ENCODE measurements at regions not wholly inside any gene's neighbourhood (a gene's known extent, or its start where the extent isn't known, plus 50 kb on each side); places are given as distances from the start of the nearest gene placed in this dataset.
"Not testable (repeated sequence)": the region's sequence is repeated elsewhere in the genome, so short reads cannot be mapped to it uniquely, and the experiment has no call there.

DNA sequence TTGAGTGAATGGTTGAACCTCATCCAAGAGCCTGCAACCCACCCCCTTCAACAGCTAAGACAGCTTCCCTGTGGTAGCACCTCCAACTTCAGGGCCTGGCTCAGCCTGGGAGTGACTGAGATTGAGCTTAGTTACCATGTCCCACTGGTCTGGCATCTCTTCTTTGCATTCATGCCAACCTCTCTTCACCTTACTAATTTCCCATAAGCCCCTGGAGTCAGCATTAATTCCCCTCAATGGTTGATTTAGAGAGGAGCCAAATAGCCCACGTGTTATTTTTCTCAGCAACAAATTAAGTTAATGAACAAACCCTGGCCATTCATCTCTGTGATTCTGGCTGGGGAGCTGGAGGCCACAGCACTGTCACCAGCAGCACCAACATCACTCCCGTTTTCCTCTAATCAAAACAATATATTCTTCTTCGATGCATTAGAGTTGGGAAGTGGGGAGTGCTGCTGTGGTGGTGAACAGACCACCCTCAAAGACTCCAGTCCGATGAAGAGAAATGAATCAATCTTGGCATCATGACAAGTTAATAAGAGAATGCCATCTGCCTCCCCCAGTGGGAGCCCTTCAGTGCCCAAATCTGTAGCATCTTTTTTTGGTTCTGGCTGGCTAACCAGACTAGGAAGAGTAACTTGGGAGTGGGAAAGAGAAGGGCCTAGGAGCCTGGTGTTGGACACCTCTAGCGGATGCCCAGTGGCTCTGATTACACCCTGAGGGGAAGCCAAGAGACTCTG is 83.2 kb upstream of the ADRA1D start:
- H3K27me3 ChIP-seq (ENCODE audit: control insufficient read depth, insufficient read depth, low read length) = no peaks in the 10 kb centered on the region
- H3K4me1 ChIP-seq (ENCODE audit: control insufficient read depth, insufficient read depth, low read length) = no peaks in the 10 kb centered on the region
- H3K4me3 ChIP-seq (ENCODE audit: low read length) = no peak overlapping the region
- H3K27ac ChIP-seq (ENCODE audit: low read depth, low read length) = no peak overlapping the region
- H3K36me3 ChIP-seq (ENCODE audit: control insufficient read depth, insufficient read depth, low read length) = no peaks in the 10 kb centered on the region
- no peak overlapping the region for H3K9ac ChIP-seq (ENCODE audit: low read length)

DNA sequence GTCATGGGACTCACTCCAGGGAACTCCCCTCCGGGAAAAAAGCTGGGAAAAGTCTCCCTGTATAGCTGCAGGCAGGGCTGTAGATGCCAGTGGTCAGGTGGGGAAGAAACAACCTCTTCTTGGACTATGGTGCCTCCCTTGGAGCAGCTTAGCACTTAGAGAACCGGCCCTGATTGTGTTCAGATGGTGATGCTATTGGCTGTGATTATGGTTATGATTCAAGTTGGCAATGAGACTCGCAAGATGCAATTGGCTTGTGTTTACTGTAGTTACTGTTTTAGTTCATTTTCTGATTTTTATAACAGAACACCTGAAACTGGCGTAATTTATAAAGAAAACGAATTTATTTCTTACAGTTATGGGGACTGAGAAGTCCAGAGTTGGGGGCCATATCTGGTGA is 80.9 kb upstream of the ADRA1D start:
- H3K4me1 ChIP-seq (ENCODE audit: control insufficient read depth, insufficient read depth, low read length) = no peaks in the 10 kb centered on the region
- H3K4me3 ChIP-seq (ENCODE audit: low read length) = no peak overlapping the region
- H3K27me3 ChIP-seq (ENCODE audit: control insufficient read depth, insufficient read depth, low read length) = no peaks in the 10 kb centered on the region
- no peak overlapping the region for H3K9ac ChIP-seq (ENCODE audit: low read length)
- no peaks in the 10 kb centered on the region for H3K36me3 ChIP-seq (ENCODE audit: control insufficient read depth, insufficient read depth, low read length)
- H3K27ac ChIP-seq (ENCODE audit: low read depth, low read length) = no peak overlapping the region

DNA sequence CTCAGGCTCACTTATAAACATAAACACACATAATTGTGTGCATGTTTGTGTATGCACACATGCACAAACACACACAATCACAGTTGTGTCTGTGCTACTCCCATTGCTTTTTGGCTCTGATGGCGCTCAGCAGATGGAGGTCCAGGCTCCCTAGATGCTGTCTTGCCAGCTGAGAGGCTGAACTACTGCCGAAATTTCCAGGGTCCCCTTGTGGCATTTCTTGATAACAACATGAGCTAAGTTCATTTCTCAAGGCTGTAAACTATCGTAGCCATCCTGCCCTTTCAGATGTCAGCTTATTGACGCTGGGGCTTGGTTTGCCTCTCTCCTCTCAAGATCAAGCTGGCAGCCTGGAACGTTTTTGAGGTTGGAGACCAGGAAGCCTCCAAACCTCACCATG is 80.1 kb upstream of the ADRA1D start:
- Histone ChIP-seq H3K4me1 (ENCODE audit: control insufficient read depth, insufficient read depth, low read length) (no peaks in the 10 kb centered on the region), H3K27ac (ENCODE audit: low read depth, low read length) (no peak overlapping the region), H3K36me3 (ENCODE audit: control insufficient read depth, insufficient read depth, low read length) (no peaks in the 10 kb centered on the region), H3K9ac (ENCODE audit: low read length) (no peak overlapping the region), H3K4me3 (ENCODE audit: low read length) (no peak overlapping the region), H3K27me3 (ENCODE audit: control insufficient read depth, insufficient read depth, low read length) (no peaks in the 10 kb centered on the region)

DNA sequence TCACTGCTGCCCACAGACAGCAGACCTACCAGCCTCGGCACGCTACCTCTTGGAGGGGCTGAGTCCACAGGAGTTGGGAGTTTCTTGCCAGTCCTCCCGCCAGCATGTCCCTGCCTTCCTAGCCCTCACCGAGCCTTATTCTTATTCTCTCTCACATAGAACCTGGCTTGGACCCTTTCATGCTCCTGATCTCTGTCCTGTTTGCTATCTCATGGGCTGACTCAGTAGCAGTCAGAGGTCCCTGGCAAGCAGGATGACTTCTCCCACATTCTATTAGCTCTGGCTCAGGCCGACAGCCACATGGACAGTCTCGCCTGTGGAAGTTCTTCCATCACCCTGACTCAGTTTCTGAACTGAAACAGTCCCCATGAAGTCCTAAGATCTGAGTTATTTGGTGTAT is 79.5 kb upstream of the ADRA1D start:
- Histone ChIP-seq H3K27ac (ENCODE audit: low read depth, low read length) (no peak overlapping the region), H3K4me1 (ENCODE audit: control insufficient read depth, insufficient read depth, low read length) (no peaks in the 10 kb centered on the region), H3K27me3 (ENCODE audit: control insufficient read depth, insufficient read depth, low read length) (no peaks in the 10 kb centered on the region), H3K36me3 (ENCODE audit: control insufficient read depth, insufficient read depth, low read length) (no peaks in the 10 kb centered on the region), H3K9ac (ENCODE audit: low read length) (no peak overlapping the region), H3K4me3 (ENCODE audit: low read length) (no peak overlapping the region)

DNA sequence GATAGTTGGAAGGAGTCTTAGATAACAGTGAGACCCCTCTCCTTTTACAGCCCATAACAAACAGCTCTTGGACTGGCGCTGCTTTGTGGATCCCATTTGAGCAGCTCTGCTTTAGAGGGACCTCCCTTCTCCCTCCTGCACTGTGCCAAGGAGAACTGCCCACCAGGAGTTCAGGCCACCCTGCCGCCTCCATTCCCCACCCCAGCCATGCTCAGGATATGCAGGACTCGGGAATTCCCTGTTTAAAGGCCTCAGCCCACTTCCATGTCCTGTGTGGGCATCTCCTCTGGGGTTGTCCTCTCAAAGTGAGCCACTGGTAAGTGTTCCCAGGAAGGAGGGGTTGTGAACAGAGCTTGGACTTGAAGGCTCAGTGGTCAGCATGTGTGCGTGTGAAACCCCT is 78.9 kb upstream of the ADRA1D start:
- Histone ChIP-seq H3K36me3 (ENCODE audit: control insufficient read depth, insufficient read depth, low read length) (no peaks in the 10 kb centered on the region), H3K4me1 (ENCODE audit: control insufficient read depth, insufficient read depth, low read length) (no peaks in the 10 kb centered on the region), H3K4me3 (ENCODE audit: low read length) (no peak overlapping the region), H3K9ac (ENCODE audit: low read length) (no peak overlapping the region), H3K27me3 (ENCODE audit: control insufficient read depth, insufficient read depth, low read length) (no peaks in the 10 kb centered on the region), H3K27ac (ENCODE audit: low read depth, low read length) (no peak overlapping the region)

DNA sequence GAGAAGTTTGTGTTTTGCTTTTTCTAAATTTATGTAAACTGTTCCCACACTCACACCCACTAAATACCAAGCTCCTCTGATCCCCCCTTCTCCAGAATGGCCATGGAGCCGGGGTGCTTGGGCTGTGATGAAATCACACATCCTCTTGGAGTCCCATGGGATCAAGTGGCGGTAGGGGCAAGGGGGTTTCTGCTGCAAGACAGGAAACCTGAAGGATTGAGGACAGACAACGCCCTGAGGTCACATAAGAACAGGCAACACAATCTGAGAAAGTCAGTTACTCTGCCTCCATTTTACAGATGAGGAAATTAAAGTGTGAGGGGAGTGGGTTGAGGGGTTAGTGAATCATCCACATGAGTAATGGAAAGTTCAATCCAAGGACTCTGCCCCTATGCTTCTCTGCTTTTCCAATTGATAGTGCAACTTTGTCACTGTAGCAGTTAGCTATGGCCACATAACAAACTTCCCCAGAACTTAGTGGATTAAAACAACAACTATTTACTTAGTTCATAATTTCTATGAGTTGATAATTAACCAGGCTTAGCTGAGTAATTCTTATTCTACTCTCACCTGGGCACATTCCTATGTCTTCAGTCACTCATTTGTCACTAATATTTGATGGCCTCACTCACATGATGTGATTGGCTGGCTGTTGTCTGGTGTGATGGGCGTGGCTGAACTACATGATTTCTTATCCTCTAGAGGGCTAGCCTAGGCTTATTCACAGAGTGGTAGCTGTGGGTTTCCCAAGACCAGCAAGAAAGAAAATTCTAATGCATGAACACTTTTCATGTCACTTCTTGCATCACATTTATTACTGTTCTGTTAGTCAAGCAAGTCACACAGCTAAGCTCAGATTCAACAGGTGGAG is 77.3 kb upstream of the ADRA1D start:
- H3K27me3 ChIP-seq (ENCODE audit: control insufficient read depth, insufficient read depth, low read length) = no peaks in the 10 kb centered on the region
- no peak overlapping the region for H3K27ac ChIP-seq (ENCODE audit: low read depth, low read length)
- H3K4me1 ChIP-seq (ENCODE audit: control insufficient read depth, insufficient read depth, low read length) = no peaks in the 10 kb centered on the region
- H3K9ac ChIP-seq (ENCODE audit: low read length) = no peak overlapping the region
- H3K4me3 ChIP-seq (ENCODE audit: low read length) = no peak overlapping the region
- H3K36me3 ChIP-seq (ENCODE audit: control insufficient read depth, insufficient read depth, low read length) = no peaks in the 10 kb centered on the region

DNA sequence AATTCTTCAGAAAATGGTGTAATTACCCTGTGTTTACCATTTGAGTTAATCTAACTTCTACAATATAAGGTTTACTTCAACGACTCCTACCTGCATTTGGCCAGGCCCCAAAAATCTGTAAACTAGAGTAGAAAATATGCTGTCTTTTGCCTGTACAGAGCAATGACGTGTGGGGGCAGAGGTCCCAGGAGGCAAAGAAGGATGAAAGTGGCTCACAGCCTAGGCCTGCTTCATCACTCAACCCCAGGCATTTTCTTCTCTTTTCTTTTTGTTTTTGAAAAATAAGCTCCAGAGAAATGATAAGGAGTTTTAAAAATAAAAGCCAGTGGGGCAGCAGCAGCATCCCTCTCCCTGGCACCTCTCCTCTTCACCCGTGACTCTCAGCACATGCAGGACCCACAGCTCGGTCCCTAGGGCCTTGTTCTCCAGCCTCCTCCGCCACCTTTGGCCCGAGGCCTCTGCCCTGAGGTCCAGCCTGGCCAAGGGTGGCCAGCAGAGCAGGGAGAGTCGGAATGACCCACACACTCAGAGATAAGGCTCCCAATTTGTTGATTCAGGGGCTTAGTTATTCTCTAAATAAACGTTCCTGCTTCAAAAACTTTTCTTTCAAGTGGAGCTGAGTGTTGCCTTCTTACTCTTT is 76.6 kb upstream of the ADRA1D start:
- Histone ChIP-seq H3K36me3 (ENCODE audit: control insufficient read depth, insufficient read depth, low read length) (no peaks in the 10 kb centered on the region), H3K9ac (ENCODE audit: low read length) (no peak overlapping the region), H3K4me1 (ENCODE audit: control insufficient read depth, insufficient read depth, low read length) (no peaks in the 10 kb centered on the region), H3K27ac (ENCODE audit: low read depth, low read length) (no peak overlapping the region), H3K27me3 (ENCODE audit: control insufficient read depth, insufficient read depth, low read length) (no peaks in the 10 kb centered on the region), H3K4me3 (ENCODE audit: low read length) (no peak overlapping the region)

DNA sequence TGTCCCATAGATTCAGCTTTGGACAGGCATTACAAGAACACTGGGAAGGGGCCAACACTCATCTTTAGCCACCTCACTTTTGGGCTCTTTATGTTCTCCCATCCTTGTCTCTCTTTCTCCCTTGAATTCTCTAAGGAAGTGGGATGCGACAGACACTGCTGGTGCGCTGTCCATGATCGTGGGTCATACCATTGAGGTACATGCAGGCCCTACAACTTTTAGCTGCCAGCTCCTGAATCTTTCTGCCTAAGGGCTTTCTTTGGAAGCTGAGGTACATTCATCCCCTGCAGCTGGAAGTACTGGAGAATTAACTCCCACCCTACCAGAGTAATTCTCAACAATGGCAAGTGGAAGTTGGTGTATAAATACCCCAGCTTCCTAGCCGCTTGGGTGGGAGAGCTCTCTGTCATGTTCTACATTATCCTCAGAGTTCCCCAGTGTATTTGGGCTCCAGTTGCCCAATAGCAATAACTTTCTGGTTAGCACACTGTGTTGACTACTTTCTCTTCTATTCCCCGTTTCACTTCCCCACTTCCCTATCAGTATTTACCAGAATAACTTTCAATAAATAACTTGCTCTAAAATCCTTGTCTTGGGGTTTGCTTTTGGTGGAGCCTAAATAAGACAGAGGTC is 75.6 kb upstream of the ADRA1D start:
- Histone ChIP-seq H3K27ac (ENCODE audit: low read depth, low read length) (no peak overlapping the region), H3K27me3 (ENCODE audit: control insufficient read depth, insufficient read depth, low read length) (no peaks in the 10 kb centered on the region), H3K4me3 (ENCODE audit: low read length) (no peak overlapping the region), H3K9ac (ENCODE audit: low read length) (no peak overlapping the region), H3K4me1 (ENCODE audit: control insufficient read depth, insufficient read depth, low read length) (no peaks in the 10 kb centered on the region), H3K36me3 (ENCODE audit: control insufficient read depth, insufficient read depth, low read length) (no peaks in the 10 kb centered on the region)

DNA sequence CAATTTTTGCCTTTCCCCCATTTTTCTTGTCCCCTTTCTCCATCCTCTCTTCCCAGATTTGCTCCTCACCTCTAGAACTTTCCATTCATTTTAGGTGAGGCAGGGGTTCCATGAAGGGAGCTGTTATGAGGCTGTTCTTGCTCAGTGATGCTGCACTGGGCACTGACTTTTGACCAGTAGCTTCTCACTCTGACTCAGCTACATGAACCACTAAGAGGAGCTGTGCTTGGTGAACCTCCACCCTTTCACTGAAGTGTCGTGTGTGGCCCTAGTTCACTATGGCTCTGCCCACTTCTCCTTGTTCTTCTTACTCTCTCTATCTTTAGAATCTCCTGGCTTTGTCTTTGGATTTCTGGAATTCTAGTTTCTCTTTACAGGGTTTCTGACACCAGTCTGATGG is 73.4 kb upstream of the ADRA1D start:
- Histone ChIP-seq H3K27ac (ENCODE audit: low read depth, low read length) (no peak overlapping the region), H3K36me3 (ENCODE audit: control insufficient read depth, insufficient read depth, low read length) (no peaks in the 10 kb centered on the region), H3K4me3 (ENCODE audit: low read length) (no peak overlapping the region), H3K9ac (ENCODE audit: low read length) (no peak overlapping the region), H3K4me1 (ENCODE audit: control insufficient read depth, insufficient read depth, low read length) (no peaks in the 10 kb centered on the region), H3K27me3 (ENCODE audit: control insufficient read depth, insufficient read depth, low read length) (no peaks in the 10 kb centered on the region)

DNA sequence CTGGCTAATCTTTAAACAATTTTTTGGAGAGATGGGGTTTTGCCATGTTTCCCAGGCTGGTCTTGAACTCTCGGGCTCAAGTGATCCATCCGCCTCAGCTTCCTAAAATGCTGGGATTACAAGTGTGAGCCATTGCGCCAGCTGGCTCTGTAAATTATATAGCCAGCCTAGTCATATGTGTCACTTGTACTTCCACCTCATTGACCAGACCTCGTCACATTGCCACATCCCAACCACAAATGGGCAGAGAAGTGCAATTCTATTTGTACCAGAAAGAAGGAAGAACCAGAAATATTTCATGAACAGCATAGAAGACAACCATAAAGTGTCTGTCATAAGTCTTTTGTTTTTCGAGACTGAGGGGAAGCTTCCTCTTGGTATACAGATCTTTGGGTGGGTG is 71.2 kb upstream of the ADRA1D start:
- Histone ChIP-seq H3K27ac (ENCODE audit: low read depth, low read length) (no peak overlapping the region), H3K9ac (ENCODE audit: low read length) (no peak overlapping the region), H3K4me1 (ENCODE audit: control insufficient read depth, insufficient read depth, low read length) (no peaks in the 10 kb centered on the region), H3K4me3 (ENCODE audit: low read length) (no peak overlapping the region), H3K27me3 (ENCODE audit: control insufficient read depth, insufficient read depth, low read length) (no peaks in the 10 kb centered on the region), H3K36me3 (ENCODE audit: control insufficient read depth, insufficient read depth, low read length) (no peaks in the 10 kb centered on the region)

DNA sequence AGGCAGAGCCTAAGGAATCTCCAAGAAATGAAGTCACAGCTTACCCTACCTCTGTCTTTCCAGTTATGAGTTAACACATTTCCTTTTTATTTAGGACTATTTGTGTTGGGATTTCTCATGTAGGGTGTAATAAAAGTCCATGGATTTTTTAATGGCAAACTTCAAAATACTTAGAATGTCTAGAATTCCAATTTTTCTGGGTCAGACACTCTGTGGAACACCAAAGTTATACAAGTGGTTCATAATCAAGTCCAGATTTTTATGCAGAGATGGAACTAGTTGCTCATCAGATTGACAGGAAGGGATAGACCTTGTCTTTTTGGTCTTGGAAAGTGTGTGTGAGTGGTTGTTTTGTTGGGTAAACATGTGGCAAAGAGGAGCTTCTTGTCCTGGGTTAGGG is 69.8 kb upstream of the ADRA1D start:
- Histone ChIP-seq H3K36me3 (ENCODE audit: control insufficient read depth, insufficient read depth, low read length) (no peaks in the 10 kb centered on the region), H3K4me3 (ENCODE audit: low read length) (no peak overlapping the region), H3K9ac (ENCODE audit: low read length) (no peak overlapping the region), H3K4me1 (ENCODE audit: control insufficient read depth, insufficient read depth, low read length) (no peaks in the 10 kb centered on the region), H3K27me3 (ENCODE audit: control insufficient read depth, insufficient read depth, low read length) (no peaks in the 10 kb centered on the region), H3K27ac (ENCODE audit: low read depth, low read length) (no peak overlapping the region)

DNA sequence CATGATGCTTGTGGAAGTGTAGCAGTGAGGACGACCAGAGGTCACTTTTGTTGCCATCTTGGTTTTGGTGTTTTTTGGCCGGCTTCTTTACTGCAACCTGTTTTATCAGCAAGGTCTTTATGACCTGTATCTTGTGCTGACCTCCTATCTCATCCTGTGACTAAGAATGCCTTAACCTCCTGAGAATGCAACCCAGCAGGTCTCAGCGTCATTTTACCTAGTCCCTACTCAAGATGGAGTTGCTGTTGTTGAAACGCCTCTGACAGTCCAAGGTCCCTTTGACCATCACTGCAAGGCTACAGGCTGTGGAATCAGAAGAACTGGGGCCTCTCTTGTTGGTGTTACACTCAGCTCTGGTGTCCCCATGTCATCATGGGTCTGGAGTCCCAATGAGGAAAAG is 61.5 kb upstream of the ADRA1D start:
- not testable (repeated sequence) for H3K4me3 ChIP-seq (ENCODE audit: low read length); H3K36me3 ChIP-seq (ENCODE audit: control insufficient read depth, insufficient read depth, low read length); H3K4me1 ChIP-seq (ENCODE audit: control insufficient read depth, insufficient read depth, low read length)

More for the DNA sequence above, 61.5 kb upstream of the ADRA1D start:
- not testable (repeated sequence) for H3K27ac ChIP-seq (ENCODE audit: low read depth, low read length); H3K27me3 ChIP-seq (ENCODE audit: control insufficient read depth, insufficient read depth, low read length); H3K9ac ChIP-seq (ENCODE audit: low read length)
